Endothelial cell of hepatic sinusoid (primary cell): ENCODE measurements at regions not wholly inside any gene's neighbourhood (a gene's known extent, or its start where the extent isn't known, plus 50 kb on each side); places are given as distances from the start of the nearest gene placed in this dataset.

Experiments
- in situ Hi-C: cut with HindIII; loops from 2 replicates; pipeline ENCODE4 v1.10.0; 2017; ENCODE audit warnings: low sequenced_read_pairs

DNA sequence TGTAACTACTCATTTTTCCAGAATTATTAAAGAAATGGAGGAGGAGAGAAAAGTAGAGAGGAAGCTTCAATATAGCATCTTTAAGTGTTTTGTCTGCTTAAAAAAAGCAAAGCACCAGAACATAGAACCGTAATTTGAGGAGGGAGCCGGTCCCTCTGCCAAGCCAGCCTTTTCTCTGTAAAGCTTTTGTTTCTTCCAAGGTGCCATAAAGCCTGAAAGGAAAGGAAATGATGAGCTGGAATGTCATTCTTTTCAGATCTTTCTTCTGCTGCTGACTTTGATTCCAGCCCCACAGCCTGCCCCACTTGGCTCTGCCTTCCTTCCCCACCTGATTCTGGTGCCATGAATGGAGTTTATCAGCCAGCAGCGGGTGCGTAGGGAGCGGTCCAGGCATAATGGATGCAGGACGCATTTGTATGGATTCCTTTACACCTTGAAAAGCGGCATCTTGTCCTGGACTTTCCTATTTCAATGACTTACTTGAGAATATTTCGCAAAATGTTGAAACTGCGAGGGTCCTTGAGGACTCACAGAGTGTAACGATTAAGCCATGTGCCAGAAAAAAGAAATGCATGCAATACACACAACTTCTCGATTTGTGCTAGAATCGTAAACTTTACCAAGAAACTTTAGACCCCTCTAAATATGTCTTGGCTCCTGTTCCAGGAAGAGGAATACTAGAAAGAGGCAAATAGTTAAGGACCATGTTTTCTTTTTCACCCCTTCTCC, 569.5 kb upstream of the MGMT start:
- in situ Hi-C loops = no loop called here

DNA sequence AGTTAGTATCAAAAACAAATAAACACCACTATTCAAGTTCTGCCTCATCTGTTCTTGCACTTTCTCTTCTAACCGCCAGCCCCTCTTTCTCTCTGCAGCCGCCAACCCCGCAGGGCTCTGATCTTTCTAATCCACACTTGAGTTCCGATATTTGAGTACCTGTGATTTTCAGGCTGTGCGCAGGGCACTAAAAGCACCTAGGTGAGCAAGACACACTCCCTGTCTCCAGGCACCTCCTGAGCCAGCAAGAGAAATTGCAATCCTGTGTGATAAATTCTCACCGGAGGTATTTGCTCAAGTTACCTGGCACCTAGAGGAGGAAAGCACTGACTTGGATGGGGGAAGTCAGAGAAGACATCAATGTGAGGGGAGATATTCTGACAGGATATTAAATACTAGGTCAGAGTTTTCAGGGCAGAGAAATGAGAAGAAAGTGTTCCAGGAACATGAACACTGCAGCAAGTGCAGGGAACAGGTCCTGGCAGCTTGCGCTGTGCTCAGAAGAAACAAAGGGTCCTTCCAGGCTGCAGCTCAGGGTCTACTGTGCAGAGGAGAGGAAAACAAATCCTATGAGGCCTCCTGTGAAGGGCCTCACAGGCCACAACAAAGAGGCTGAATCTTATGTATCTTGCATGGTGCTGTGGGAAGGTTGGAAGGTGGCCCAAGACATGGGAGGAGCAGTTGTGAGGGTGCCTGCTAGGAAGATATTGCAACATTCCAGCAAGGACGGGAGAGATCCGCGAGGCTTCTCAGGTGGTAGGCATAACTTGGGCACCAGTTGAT, 568.7 kb upstream of the MGMT start:
- in situ Hi-C loops = no loop called here

DNA sequence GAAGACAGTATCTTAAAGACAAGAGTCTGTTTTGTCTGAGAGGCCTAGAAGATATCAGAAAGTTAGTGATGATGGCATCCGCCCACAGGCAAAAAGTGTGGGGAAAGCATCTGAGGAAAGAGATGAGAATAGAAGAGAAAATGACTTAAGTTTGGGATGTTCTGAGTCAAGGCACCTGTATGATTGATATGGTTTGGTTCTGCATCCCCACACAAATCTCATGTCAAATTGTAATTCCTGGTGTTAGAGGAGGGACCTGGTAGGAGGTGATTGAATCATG, 568.2 kb upstream of the MGMT start:
- in situ Hi-C loops = no loop called here

DNA sequence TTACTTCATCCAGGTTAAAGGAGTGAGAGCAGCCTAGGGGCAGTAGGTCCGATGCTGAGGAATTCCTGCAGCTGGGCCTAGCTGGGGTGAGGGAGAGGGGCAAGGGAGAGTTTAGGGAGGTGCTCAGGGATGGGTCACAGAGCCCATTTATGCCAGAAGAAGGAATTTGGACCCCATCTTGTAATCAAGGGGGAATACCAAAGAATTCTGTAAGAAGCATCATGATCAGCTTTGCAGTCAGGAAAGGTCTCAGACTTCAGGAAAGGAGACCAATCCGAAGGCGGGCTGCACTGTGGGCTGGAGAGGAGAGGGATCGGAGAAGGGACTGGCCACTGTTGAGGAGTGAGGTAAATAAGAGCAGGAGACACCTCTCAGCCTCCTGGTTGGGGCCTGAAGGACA, 566.6 kb upstream of the MGMT start:
- in situ Hi-C loops = no loop called here

DNA sequence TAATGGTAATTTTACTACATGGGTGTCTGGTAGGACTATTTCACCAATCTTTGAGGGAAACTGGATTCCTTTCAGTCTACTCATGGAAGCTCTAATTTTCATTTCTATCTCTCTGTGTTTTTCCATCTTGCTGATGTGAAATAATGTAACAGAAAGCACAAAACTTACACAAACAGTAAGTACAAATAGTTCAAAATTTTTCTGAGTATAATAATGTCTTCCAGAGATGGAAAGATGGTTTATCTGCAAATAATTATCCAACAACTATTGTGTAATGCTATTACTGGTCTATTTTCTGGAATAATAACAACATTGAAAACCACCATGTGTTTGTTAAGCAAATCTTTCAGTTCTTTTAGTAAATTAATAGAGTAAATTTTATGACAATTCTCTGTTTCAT, 565.8 kb upstream of the MGMT start:
- in situ Hi-C loops = no loop called here

DNA sequence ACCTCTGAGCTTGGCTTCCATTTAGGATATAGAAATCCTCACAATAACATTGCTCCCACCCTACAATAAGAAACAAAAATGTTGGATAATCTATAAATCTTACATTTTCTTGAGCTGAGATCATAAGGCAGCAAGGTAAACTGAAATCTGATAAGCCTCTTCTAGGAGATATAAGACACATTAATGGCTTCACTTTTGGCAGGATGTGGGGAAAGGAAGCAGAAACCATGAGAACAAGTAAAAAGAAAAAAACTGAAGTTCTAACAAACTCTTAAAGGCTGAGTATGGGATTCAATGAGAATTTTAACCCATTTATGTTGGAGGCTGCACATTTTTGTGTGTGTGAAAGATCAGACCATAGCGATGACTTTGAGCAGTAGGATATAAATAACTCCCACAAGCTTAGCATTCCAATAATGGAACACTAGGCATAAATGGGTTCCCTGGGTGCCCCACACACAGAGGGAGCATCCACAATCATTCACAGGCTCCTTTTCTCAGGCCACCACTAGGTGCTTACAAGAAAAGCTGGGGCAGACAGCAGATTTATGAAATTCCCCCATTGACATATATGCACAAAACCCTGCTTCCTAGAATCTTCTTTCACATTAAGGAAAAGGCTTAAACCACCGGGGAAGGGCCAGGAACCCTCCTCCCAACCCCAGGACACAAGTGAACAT, 564.9 kb upstream of the MGMT start:
- in situ Hi-C loops = no loop called here

DNA sequence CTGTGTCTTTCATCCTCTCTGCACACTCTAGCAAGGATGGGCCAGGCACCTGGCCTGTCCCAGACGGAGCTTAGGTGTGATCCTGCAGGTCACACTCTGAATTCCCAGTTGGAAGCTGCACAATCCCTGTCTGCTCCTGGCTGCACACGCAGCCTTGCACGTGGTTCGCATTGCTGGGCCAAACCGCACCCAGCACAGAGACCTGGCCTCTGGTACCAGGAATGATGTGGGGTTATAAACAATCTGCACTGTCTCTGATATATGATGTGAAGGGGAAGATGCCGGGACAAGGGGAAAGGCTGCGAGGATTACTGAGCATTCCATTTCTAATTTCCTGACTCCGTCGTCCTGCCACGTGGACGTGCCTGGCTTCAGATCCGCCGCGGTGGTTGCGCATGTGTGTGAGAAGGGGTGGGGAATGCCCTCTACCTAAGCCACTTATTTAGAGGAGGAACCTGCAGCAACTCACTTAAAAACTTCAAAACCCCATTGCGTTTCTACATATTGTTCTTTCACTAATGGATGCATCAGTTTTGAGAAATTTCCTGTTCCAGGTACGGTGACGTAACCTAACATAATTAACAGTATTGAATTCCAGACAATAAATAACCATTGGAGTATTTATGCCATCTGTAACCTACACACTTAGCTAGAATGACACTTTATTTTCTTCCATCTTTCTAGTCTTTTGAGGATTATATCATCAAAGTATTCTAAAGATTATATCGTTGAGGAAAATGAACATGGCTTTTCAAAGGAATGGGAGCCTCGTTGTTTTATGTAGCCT, 559.7 kb upstream of the MGMT start:
- in situ Hi-C loops = no loop called here

DNA sequence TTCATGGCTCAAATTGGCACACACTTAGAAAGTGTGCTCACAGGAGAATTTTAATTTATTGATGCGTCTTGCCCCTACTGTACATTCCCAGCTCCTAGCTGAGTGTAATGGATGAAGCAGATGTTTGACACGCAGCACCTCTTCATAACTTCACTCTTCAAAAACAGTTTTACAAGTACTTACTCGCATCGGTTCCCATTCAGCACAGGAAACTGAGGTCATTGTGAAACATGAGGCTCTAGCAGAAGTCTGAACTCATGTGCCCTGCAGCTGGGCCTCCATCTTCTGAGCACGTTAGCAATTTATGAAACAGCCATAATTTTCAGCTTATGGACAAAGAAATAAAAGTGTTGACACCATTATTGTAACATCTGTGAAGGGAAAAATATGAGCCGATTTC, 558.9 kb upstream of the MGMT start:
- in situ Hi-C loops = no loop called here

DNA sequence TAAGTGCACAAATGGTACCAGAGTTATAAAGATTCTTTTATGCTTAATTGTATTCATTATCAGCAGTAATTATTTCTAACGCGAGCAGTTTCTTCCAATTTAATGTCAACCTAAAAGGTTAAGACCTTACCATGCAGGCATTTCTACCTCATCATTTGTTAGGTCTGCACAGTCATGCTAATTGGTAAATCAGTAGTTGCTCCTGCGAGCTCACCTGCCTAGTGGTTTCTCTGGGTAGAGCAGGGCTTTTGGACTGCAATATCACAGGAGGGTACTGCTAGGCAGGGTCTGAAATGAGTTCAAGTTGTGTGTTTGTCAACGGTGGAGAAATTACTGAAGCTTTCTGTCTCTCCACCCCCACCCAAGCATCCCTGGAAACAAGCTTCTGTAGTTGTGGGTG, 558.5 kb upstream of the MGMT start:
- in situ Hi-C loops = no loop called here

DNA sequence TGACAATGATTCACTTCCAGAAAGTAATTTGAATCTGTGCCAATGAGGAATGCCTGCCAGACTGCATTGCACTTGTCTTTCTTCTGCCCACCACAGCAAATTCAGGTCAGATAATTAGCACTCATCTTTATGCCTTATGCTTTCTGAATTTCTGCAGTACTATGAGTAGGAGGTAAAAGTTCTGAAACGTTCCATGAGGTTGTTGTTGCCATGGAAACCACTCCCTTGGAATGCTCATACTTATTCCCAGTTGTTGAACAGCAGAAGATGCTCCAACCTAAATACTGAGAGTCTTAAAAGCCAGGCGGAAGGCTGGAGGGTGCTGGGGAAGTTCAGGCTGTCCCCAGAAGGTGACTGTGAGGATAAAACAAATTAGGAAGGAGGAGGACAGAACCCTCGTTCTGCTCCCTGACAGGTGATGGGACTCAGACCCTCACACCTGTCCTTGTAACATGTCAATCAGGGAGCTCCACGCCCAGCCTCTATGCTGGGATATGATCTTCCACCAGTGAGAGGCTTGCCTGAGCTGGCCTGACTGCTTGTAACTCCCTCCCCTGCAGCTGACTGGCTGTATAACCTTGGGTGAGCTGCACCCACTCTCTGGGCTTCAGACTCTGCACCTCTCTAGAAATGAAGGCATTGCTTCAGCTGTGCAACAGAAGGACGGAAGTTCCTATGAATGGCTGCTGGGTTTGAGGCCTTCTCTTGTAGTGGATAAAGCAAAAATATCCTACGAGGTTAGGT, 554.3 kb upstream of the MGMT start:
- in situ Hi-C loops = no loop called here

DNA sequence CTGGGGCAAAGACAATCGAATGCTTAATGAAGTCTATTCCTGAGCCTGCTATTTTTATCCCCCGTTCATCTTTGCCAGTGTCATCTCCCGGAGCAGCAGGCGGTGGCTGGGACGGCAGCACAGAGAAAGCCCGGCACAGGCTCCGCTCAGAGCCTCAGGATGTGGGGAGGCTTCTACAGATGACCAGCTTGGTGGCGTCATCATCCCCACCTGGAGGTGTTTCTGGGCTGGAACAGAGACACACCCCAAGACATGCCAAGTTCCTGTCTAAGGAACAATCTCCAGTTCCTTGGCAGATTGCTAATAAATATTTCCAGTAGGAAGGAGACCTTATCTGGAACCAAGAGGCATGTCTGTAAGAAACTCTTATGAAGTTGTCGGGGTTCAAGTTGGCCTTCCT, 552.4 kb upstream of the MGMT start:
- in situ Hi-C loops = no loop called here

DNA sequence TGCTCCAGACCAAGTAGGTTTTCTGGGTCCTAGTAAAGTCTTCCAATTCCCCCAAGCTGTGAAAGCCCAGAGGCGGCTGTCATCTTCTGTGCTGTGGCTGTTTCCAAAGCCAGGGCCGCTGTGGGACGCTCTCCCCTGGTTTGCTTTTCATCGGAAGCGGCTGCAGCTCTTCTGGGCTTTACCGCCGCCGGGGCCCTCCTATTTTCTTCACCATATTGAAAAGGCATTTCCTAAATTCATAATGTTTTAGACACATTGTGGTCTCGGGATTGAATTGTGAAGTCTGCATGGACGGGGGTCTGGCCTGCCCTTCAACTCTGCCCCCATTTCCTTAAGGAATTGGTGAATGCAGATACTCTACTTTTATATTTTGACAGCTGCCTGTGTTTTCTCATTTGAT, 551.4 kb upstream of the MGMT start:
- in situ Hi-C loops = no loop called here

DNA sequence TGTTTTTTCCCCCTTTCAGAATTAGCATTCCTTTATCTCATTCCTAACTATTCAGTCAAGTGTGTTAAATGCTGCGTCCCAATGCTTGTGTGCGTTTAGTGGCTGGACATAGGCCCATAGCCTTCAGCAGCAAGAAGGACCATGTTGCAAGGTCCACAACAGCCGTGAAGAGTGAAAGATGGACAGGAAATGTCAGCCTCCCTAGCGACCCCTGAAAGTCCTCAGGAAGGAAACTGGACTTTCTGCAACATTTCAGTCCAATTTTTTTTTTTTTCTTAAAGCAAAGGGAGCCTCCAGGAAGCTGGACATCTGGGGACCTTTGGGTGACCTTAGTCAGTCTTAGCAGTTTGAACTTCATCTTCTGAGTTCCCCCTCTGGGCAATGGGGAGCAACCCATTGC, 550.7 kb upstream of the MGMT start:
- in situ Hi-C loops = no loop called here

DNA sequence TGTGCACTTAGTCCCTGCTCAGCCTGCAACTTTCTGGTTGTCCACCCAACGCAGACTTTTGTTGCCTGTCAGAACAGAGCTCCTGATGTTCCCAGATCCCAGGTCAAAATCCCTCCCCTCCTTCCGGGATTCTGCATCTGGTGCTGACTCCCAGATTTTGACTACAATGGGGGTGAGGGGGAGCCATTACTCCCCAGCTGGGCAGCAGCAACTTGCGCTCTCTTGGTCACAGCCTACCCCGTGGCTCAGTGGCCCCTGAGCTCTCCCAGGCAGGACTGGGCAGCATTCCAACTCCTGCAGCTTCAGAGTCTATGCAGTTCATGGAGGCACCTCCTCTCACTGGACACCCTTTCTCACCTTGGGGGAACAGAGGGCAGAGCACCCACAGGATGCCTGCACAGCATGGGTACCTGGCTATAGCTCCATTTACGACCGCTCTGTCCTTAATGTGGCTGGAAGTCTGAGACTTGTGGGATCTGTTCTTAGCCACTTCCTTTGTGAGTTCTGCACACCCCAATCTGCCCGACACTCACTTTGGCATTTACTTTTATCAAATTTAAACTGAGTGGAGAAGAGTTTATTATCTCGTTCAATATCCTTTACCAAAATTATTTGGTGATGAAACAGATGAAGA, 545.5 kb upstream of the MGMT start:
- in situ Hi-C loops = no loop called here

DNA sequence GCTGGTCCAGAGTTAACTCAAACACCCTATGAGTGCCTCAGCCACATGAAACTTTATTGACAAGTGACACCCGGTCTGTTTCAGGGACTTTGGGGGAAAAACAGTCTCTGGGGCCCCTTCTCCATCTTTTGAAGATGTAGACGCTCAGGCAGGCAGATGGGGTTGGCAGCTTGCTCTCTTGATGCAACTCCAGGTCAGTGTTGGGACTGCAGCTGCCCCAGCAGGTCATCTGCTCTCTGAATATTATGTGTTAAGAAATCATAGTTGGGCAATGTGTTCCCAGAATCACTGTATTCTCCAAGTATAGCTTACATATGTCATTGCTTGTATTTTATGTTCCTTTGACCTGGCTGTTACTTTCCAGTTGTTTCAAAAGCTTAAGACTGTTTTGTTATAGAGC, 544.9 kb upstream of the MGMT start:
- in situ Hi-C loops = no loop called here

DNA sequence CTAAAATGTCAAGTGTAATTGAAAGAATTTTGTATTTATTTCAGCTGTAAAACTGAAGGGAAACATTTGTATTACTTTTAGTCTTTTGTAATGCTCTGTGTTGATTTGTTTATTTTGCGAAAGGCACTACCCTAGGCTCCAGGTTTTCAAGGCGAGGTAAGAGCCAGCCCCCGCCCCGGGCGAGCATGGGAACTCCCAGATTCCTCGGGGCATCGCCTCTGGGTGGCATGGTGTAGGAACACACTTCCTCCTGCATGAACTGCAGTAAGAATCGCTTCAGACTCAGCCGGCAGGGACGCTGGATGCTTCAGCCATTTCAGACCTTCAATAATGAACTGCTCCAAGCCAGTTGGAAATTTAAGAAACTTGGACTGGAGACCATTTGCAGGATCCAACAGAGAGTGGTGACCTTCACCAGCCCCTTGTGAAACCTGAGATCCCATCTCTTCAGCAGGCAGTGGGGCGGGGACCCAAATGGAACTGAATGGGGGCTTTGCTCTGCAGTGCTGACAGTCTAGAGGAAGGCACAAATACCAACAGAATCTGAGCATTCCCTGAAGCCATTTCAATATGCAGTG, 544.3 kb upstream of the MGMT start:
- in situ Hi-C loops = no loop called here

DNA sequence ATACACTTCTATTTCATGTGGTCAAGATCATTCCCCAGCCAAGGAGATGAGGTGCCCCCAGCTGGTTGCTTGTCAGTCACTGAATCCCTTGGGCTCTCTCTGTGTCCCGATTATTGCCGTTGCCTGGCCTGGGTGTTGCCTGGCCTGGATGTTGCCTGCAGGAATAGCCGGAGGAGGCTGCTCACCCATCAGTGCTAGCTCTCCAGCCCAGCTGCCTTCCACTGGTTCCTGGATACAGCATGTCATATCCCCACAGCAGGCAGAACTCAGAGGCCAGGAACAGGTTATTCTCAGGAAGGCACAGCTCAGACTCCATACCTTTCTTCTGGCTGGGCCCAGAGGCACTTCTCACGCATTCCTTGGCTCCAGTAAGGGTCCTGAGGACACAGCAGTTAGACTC, 542.1 kb upstream of the MGMT start:
- in situ Hi-C loops = no loop called here

DNA sequence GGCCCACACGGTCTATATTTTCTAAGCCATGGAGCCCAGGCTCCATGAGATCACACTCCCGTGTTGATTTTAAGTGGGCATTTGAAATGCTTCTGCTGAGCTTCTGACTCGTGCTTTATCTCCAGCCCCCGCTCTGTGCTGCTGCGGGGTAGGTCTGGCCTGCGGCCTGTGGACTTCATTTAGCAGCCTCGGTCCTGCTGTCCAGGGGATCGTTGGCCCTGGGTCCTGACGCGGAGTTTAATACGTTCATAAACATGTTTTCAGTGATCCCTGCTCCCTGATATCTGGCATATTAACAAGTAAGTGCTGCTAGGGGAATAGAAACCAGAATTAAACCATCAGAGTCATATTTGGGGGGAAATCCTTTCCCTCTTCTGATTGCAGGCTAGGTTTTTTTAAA, 540.3 kb upstream of the MGMT start:
- in situ Hi-C loops = no loop called here

DNA sequence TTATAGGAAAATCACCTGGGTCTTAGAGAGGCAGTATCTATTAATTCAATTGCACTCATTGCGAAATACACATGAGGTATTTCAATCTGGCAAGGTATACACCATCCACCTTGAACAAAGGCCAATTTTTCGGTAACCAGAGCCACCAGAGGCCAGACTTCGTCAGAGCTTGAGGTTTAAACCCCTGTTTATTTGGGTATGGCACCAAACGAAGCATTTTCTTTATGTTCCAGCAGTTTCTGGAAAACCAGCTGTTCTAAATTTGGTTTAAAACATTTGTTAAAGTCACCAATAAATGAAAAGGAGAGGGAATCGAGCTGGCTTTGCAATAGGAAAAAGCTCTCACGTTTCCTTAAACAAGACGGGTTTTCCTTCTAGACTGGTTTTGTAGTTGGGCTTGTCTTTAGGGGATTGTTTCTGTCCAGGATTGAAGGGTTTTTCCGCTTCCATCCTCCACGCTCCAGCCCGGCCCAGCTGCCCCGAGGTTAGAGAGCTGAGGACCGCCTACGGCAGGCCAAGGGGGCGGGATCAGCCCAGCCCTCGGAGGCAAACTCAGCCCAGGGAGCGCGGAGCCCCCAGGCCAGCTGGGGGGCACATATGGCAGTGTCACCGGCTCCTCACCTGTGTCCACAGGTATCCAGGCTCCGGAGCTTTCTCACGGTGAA, 539.4 kb upstream of the MGMT start:
- in situ Hi-C loops = no loop called here
